Myocyte (in vitro differentiated cells): ENCODE measurements at regions not wholly inside any gene's neighbourhood (a gene's known extent, or its start where the extent isn't known, plus 50 kb on each side); places are given as distances from the start of the nearest gene placed in this dataset.
"Not testable (repeated sequence)": the region's sequence is repeated elsewhere in the genome, so short reads cannot be mapped to it uniquely, and the experiment has no call there.

Experiments
- DNase-seq: peaks from one replicate; pipeline ENCODE4 v3.0.0-alpha.2; 2012; ENCODE audit warnings: low read depth

- DNase-seq: no peak
Observed at GRCh38 chr12:13367973-13368372, 171.4 kb downstream of the EMP1 start.

GRCh38 chr12:13365748-13366366 is 169.3 kb downstream of the EMP1 start:
- no peak for DNase-seq

- DNase-seq: peak; percentile 65
Observed at GRCh38 chr12:13362260-13362841, 165.8 kb downstream of the EMP1 start.

GRCh38 chr12:13359636-13360035 is 163.1 kb downstream of the EMP1 start:
- no peak for DNase-seq

- no peak for DNase-seq
Observed at GRCh38 chr12:13358391-13358905, 161.9 kb downstream of the EMP1 start.

GRCh38 chr12:13350946-13351345 is 154.4 kb downstream of the EMP1 start:
- no peak for DNase-seq

GRCh38 chr12:13350381-13350780 is 153.9 kb downstream of the EMP1 start:
- DNase-seq: no peak

GRCh38 chr12:13348464-13348863 is 151.9 kb downstream of the EMP1 start:
- no peak for DNase-seq

- peak; percentile 7 for DNase-seq
Observed at GRCh38 chr12:13347241-13348043, 150.9 kb downstream of the EMP1 start.

GRCh38 chr12:13345722-13346121 is 149.2 kb downstream of the EMP1 start:
- no peak for DNase-seq

GRCh38 chr12:13343375-13343774 is 146.8 kb downstream of the EMP1 start:
- no peak for DNase-seq

GRCh38 chr12:13342971-13343370 is 146.4 kb downstream of the EMP1 start:
- DNase-seq: peak; percentile 18

GRCh38 chr12:13340149-13340548 is 143.6 kb downstream of the EMP1 start:
- DNase-seq: no peak

GRCh38 chr12:13339538-13339937 is 143.0 kb downstream of the EMP1 start:
- DNase-seq: no peak

GRCh38 chr12:13339091-13339490 is 142.6 kb downstream of the EMP1 start:
- DNase-seq: no peak

GRCh38 chr12:13337791-13338190 is 141.3 kb downstream of the EMP1 start:
- DNase-seq: no peak

GRCh38 chr12:13336216-13336615 is 139.7 kb downstream of the EMP1 start:
- DNase-seq: no peak

GRCh38 chr12:13328535-13328934 is 132.0 kb downstream of the EMP1 start:
- DNase-seq: no peak

- DNase-seq: no peak
Observed at GRCh38 chr12:13326076-13326475, 129.6 kb downstream of the EMP1 start.

GRCh38 chr12:13325037-13325436 is 128.5 kb downstream of the EMP1 start:
- DNase-seq: not testable (repeated sequence)

GRCh38 chr12:13318231-13319015 is 121.9 kb downstream of the EMP1 start:
- no peak for DNase-seq
